H1 (cell line): ENCODE measurements at regions not wholly inside any gene's neighbourhood (a gene's known extent, or its start where the extent isn't known, plus 50 kb on each side); places are given as distances from the start of the nearest gene placed in this dataset.
A peak's percentile ranks its signal among the peaks of the same experiment; 100 is the strongest.

ENCODE experiments used
- CTCF ChIA-PET: fragments of 300-600 bp; sonication (Branson Sonifier 250); formaldehyde crosslinking; loops from one replicate; lab custom pipeline; 2021; ENCODE audit not compliant: partially characterized antibody; lab: Charles Lee
- POLR2A ChIA-PET: fragments of 300-600 bp; sonication (Branson Sonifier 250); formaldehyde crosslinking; loops from one replicate; lab custom pipeline; 2021; ENCODE audit warnings: inconsistent platforms; ENCODE audit not compliant: partially characterized antibody; lab: Charles Lee
- DNase-seq, 2 experiments: peaks; one replicate each; pipeline versions ENCODE4 v3.0.0 to v3.0.0-alpha.2; 2010 to 2022; ENCODE audit warnings: low spot score in 2 of 2, low read depth in 1 of 2, mixed read lengths in 1 of 2
- FAIRE-seq: peaks from 2 replicates; lab custom pipeline; 2011; peaks lifted over from hg19 to GRCh38; lab: Jason Lieb, UNC
- H2AFZ ChIP-seq: 2 replicates; pipeline ENCODE4 v1.8.1; 2012; ENCODE audit warnings: low read length, inconsistent platforms
- H2AK5ac ChIP-seq: 2 replicates; pipeline ENCODE4 v1.6.1; 2013; ENCODE audit warnings: low read depth, low read length
- H2BK120ac ChIP-seq: replicated peaks from 2 replicates; pipeline ENCODE3; 2013; ENCODE audit warnings: low read depth, low read length, inconsistent platforms
- H2BK12ac ChIP-seq: 2 replicates; pipeline ENCODE4 v1.6.1; 2013; ENCODE audit warnings: low read depth, low read length
- H2BK15ac ChIP-seq: 2 replicates; pipeline ENCODE4 v1.6.1; 2013; ENCODE audit warnings: low read length
- H2BK20ac ChIP-seq: 2 replicates; pipeline ENCODE4 v1.6.1; 2013; ENCODE audit warnings: low read length
- H2BK5ac ChIP-seq: 2 replicates; pipeline ENCODE4 v1.6.1; 2013; ENCODE audit warnings: low read depth, low read length
- H3K14ac ChIP-seq: 2 replicates; pipeline ENCODE4 v1.6.1; 2013; ENCODE audit warnings: inconsistent platforms; ENCODE audit not compliant: insufficient read length
- H3K18ac ChIP-seq: 2 replicates; pipeline ENCODE4 v1.6.1; 2013; ENCODE audit warnings: low read length; ENCODE audit errors: extremely low read depth
- H3K23ac ChIP-seq: 2 replicates; pipeline ENCODE4 v1.6.1; 2013; ENCODE audit warnings: inconsistent platforms; ENCODE audit not compliant: insufficient read length
- H3K23me2 ChIP-seq: 2 replicates; pipeline ENCODE4 v1.6.1; 2013; ENCODE audit warnings: low read depth, low read length
- H3K27ac ChIP-seq: 2 replicates; pipeline ENCODE4 v1.6.1; 2011; ENCODE audit warnings: low read depth, low read length, inconsistent platforms
- H3K27me3 ChIP-seq, 4 experiments: replicated peaks in 1 of 4; 1 replicate in 1 of 4; 2 replicates in 3 of 4; pipeline versions ENCODE4 v1.6.1 to v1.8.1; 2011 to 2013; ENCODE audit warnings: low read length in 3 of 4, mild to moderate bottlenecking in 3 of 4, inconsistent platforms in 2 of 4, mixed read lengths in 2 of 4, moderate library complexity in 1 of 4; ENCODE audit not compliant: control insufficient read depth in 3 of 4, insufficient read depth in 3 of 4; ENCODE audit errors: extremely low read depth in 1 of 4
- H3K36me3 ChIP-seq, 4 experiments: 2 replicates each; pipeline versions ENCODE4 v1.6.1 to v1.8.1; 2011 to 2013; ENCODE audit warnings: mild to moderate bottlenecking in 4 of 4, low read length in 3 of 4, moderate library complexity in 2 of 4, control low read depth in 1 of 4, inconsistent platforms in 1 of 4; ENCODE audit not compliant: insufficient read depth in 4 of 4, control insufficient read depth in 2 of 4
- H3K4ac ChIP-seq: replicated peaks from 2 replicates; pipeline ENCODE3; 2013; ENCODE audit warnings: low read length, low read depth, mixed read lengths, inconsistent platforms; ENCODE audit not compliant: insufficient read length
- H3K4me1 ChIP-seq, 4 experiments: replicated peaks in 1 of 4; 1 replicate in 1 of 4; 2 replicates in 3 of 4; pipeline versions ENCODE4 v1.6.1 to v1.8.1; 2011 to 2013; ENCODE audit warnings: low read length in 3 of 4, inconsistent platforms in 2 of 4, mixed read lengths in 1 of 4; ENCODE audit not compliant: insufficient read depth in 4 of 4, control insufficient read depth in 3 of 4
- H3K4me2 ChIP-seq, 2 experiments: 2 replicates each; pipeline versions ENCODE4 v1.6.1 to v1.8.1; 2011 to 2013; ENCODE audit warnings: low read depth in 2 of 2, low read length in 2 of 2, control low read depth in 1 of 2, inconsistent platforms in 1 of 2, mild to moderate bottlenecking in 1 of 2; ENCODE audit not compliant: insufficient read depth in 1 of 2
- H3K4me3 ChIP-seq, 4 experiments: fragments of 200-600, 300-600 bp in 1 of 4; sonication (generic), shearing (Covaris generic), sonication (Bioruptor Twin) in 1 of 4; 2 replicates each; pipeline versions ENCODE4 v1.5.1 to v1.8.1; 2011 to 2016; ENCODE audit warnings: low read length in 4 of 4, low read depth in 3 of 4, control low read depth in 2 of 4, inconsistent platforms in 2 of 4, mild to moderate bottlenecking in 2 of 4, mixed read lengths in 1 of 4, moderate library complexity in 1 of 4; ENCODE audit not compliant: insufficient read depth in 2 of 4; ENCODE audit errors: extremely low read depth in 1 of 4
- H3K56ac ChIP-seq: replicated peaks from 2 replicates; pipeline ENCODE3; 2013; ENCODE audit warnings: low read depth, mild to moderate bottlenecking, mixed read lengths, low read length, inconsistent platforms; ENCODE audit not compliant: insufficient read length
- H3K79me1 ChIP-seq: 2 replicates; pipeline ENCODE4 v1.6.1; 2013; ENCODE audit warnings: low read depth, low read length, control low read depth
- H3K79me2 ChIP-seq, 2 experiments: 2 replicates each; pipeline versions ENCODE4 v1.6.1 to v1.8.1; 2012 to 2013; ENCODE audit warnings: low read length in 2 of 2, mild to moderate bottlenecking in 2 of 2, inconsistent platforms in 1 of 2; ENCODE audit not compliant: insufficient read depth in 2 of 2, control insufficient read depth in 1 of 2
- H3K9ac ChIP-seq, 4 experiments: replicated peaks in 1 of 4; 1 replicate in 1 of 4; 2 replicates in 3 of 4; pipeline versions ENCODE4 v1.6.1 to v1.8.1; 2011 to 2013; ENCODE audit warnings: low read depth in 3 of 4, low read length in 3 of 4, control low read depth in 2 of 4, mild to moderate bottlenecking in 2 of 4, moderate library complexity in 2 of 4, inconsistent platforms in 1 of 4; ENCODE audit errors: extremely low read depth in 1 of 4
- H3K9me3 ChIP-seq, 2 experiments: 2 replicates each; pipeline versions ENCODE4 v1.6.1 to v1.8.1; 2012 to 2013; ENCODE audit warnings: mild to moderate bottlenecking in 2 of 2, moderate library complexity in 2 of 2, control low read depth in 1 of 2, inconsistent platforms in 1 of 2, low read depth in 1 of 2, low read length in 1 of 2, mixed read lengths in 1 of 2; ENCODE audit not compliant: insufficient read depth in 2 of 2
- H4K20me1 ChIP-seq, 2 experiments: replicated peaks in 1 of 2; 2 replicates each; pipeline versions ENCODE3 to v1.8.1; 2011 to 2013; ENCODE audit warnings: inconsistent platforms in 2 of 2, low read length in 2 of 2, mild to moderate bottlenecking in 1 of 2; ENCODE audit not compliant: insufficient read depth in 2 of 2, control insufficient read depth in 1 of 2
- H4K5ac ChIP-seq: 2 replicates; pipeline ENCODE4 v1.6.1; 2013; ENCODE audit warnings: low read length, low read depth, mixed read lengths, inconsistent platforms; ENCODE audit not compliant: insufficient read length
- H4K8ac ChIP-seq: 2 replicates; pipeline ENCODE4 v1.8.0; 2013; ENCODE audit warnings: mild to moderate bottlenecking, moderate library complexity, low read length, inconsistent platforms; ENCODE audit not compliant: insufficient read depth; ENCODE audit errors: extremely low read depth
- H4K91ac ChIP-seq: replicated peaks from 2 replicates; pipeline ENCODE3; 2013; ENCODE audit warnings: low read length, mixed read lengths, inconsistent platforms; ENCODE audit not compliant: insufficient read length
- ATF3 ChIP-seq: IDR thresholded peaks from 2 replicates; pipeline ENCODE4 v1.6.1; 2011; ENCODE audit warnings: low read depth, mild to moderate bottlenecking, low read length; ENCODE audit not compliant: insufficient read depth
- CBX8 ChIP-seq: fragments of 300-800, 300-1000 bp; sonication (generic); IDR thresholded peaks from 2 replicates; pipeline ENCODE4 v1.7.1; 2016; ENCODE audit warnings: low read depth, low read length, borderline replicate concordance
- CEBPB ChIP-seq: IDR thresholded peaks from 2 replicates; pipeline ENCODE4 v1.6.1; 2012; ENCODE audit warnings: low read depth, low read length
- CREB1 ChIP-seq: IDR thresholded peaks from 2 replicates; pipeline ENCODE4 v1.6.1; 2012; ENCODE audit warnings: inconsistent platforms
- KDM4A ChIP-seq: IDR thresholded peaks from one replicate; pipeline ENCODE4 v1.7.1; 2012; ENCODE audit warnings: low read depth, mild to moderate bottlenecking, moderate library complexity, low read length, inconsistent platforms; ENCODE audit not compliant: severe bottlenecking
- RFX5 ChIP-seq: IDR thresholded peaks from 2 replicates; pipeline ENCODE4 v1.6.1; 2011; ENCODE audit warnings: low read depth, low read length, improper control_type of control experiment, borderline replicate concordance
- RXRA ChIP-seq: IDR thresholded peaks from 2 replicates; pipeline ENCODE4 v1.6.1; 2011; ENCODE audit warnings: low read depth, mild to moderate bottlenecking, low read length, moderate library complexity; ENCODE audit not compliant: insufficient read depth
- SP2 ChIP-seq: IDR thresholded peaks from 2 replicates; pipeline ENCODE4 v1.6.1; 2012; ENCODE audit warnings: mild to moderate bottlenecking, low read length, inconsistent platforms
- SP4 ChIP-seq: IDR thresholded peaks from 2 replicates; pipeline ENCODE4 v1.6.1; 2012; ENCODE audit warnings: low read length, inconsistent platforms
- TBP ChIP-seq: IDR thresholded peaks from 2 replicates; pipeline ENCODE4 v1.6.1; 2011; ENCODE audit warnings: low read depth, low read length, improper control_type of control experiment
- TCF12 ChIP-seq: IDR thresholded peaks from 2 replicates; pipeline ENCODE4 v1.6.1; 2011; ENCODE audit warnings: low read depth, mild to moderate bottlenecking, low read length
- TEAD4 ChIP-seq: IDR thresholded peaks from 2 replicates; pipeline ENCODE4 v1.6.1; 2012; ENCODE audit warnings: low read depth, low read length, inconsistent platforms, mixed read lengths
- ZNF274 ChIP-seq: IDR thresholded peaks from 2 replicates; pipeline ENCODE4 v1.7.0; 2012; ENCODE audit warnings: low read length, borderline replicate concordance; ENCODE audit errors: extremely low read depth
- WGBS, 2 experiments: shearing (Covaris generic) in 1 of 2; methylation state at CpG; one replicate each; pipeline versions ENCODE4 v1.1.6 to v1.1.7; 2013 to 2015; ENCODE audit warnings: low lambda C conversion rate in 2 of 2, mixed read lengths in 2 of 2, inconsistent platforms in 1 of 2, low coverage in 1 of 2, missing lambda C conversion rate in 1 of 2; ENCODE audit not compliant: insufficient replicate concordance in 2 of 2, insufficient coverage in 1 of 2, insufficient read length in 1 of 2; ENCODE audit errors: extremely low coverage in 1 of 2, missing lambda C conversion rate in 1 of 2; 5-methylcytosine and 5-hydroxymethylcytosine counted together
- TF ChIP-seq, protein P1 (sequence below): IDR thresholded peaks from 2 replicates; pipeline ENCODE4 v1.6.1; 2012; ENCODE audit warnings: low read length, inconsistent platforms

- no peak overlapping the region for H3K56ac ChIP-seq
- no peaks in the 10 kb centered on the region for H3K79me2 ChIP-seq
- H4K8ac ChIP-seq, result no peak overlapping the region
- H3K23ac ChIP-seq, result no peak overlapping the region
- H3K18ac ChIP-seq, result no peak overlapping the region
- H3K4ac ChIP-seq, result no peak overlapping the region
- H3K14ac ChIP-seq, result no peak overlapping the region
- peak overlapping the region; percentile 84; the same call in 1 of the 2 replicates for H2AFZ ChIP-seq
- no peak overlapping the region for H2BK12ac ChIP-seq
- no peaks in the 10 kb centered on the region for H3K79me1 ChIP-seq
- 64% methylated on average over 10 of the region's 10 CpGs; no CpG with 5 or more reads in 1 of the 2 experiments for WGBS, 2 experiments
- no peak overlapping the region for H3K4me2 ChIP-seq
- ChIA-PET POLR2A (no interaction called here), CTCF (interaction anchor here (0.6 to 1.8 kb wide), 2 partner anchors 59 to 140 kb away, joined by 3 to 5 read pairs; no protein-coding TSS in a partner anchor)
- no peak overlapping the region for H3K4me3 ChIP-seq
- no peaks in the 10 kb centered on the region for H4K20me1 ChIP-seq
- no peak overlapping the region for H4K5ac ChIP-seq
- no peak overlapping the region for H2BK15ac ChIP-seq
- DNase-seq (peak; percentile 2 to 48), FAIRE-seq (no peak)
- no peaks in the 10 kb centered on the region for H3K36me3 ChIP-seq
- no peaks in the 10 kb centered on the region for H3K23me2 ChIP-seq
- H3K9me3 ChIP-seq, result no peaks in the 10 kb centered on the region
- H3K4me1 ChIP-seq, result no peaks in the 10 kb centered on the region
- H2BK5ac ChIP-seq, result no peak overlapping the region
- H2AK5ac ChIP-seq, result no peak overlapping the region
- no peak overlapping the region for H2BK20ac ChIP-seq
- no peak overlapping the region for H3K9ac ChIP-seq
- no peak overlapping the region for H3K27ac ChIP-seq
- no peaks in the 10 kb centered on the region for H3K27me3 ChIP-seq
- no peak overlapping the region for H4K91ac ChIP-seq
- no peak overlapping the region for H2BK120ac ChIP-seq
- TF ChIP-seq RFX5 (no peak), TBP (no peak), KDM4A (no peak), ZNF274 (no peak), ATF3 (no peak), TEAD4 (no peak), TCF12 (no peak), RXRA (no peak), SP2 (no peak), CREB1 (no peak), CEBPB (no peak), CBX8 (no peak), SP4 (no peak)
- TF ChIP-seq, protein P1, sequence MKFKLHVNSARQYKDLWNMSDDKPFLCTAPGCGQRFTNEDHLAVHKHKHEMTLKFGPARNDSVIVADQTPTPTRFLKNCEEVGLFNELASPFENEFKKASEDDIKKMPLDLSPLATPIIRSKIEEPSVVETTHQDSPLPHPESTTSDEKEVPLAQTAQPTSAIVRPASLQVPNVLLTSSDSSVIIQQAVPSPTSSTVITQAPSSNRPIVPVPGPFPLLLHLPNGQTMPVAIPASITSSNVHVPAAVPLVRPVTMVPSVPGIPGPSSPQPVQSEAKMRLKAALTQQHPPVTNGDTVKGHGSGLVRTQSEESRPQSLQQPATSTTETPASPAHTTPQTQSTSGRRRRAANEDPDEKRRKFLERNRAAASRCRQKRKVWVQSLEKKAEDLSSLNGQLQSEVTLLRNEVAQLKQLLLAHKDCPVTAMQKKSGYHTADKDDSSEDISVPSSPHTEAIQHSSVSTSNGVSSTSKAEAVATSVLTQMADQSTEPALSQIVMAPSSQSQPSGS, result no peak
Measured at GRCh38 chr12:16880864-16881285, 274.9 kb upstream of the LMO3 start.
